ENCODE measurements at regions not wholly inside any gene's neighbourhood (a gene's known extent, or its start where the extent isn't known, plus 50 kb on each side); places are given as distances from the start of the nearest gene placed in this dataset.

- no peak for TF ChIP-seq CTCF (conservative IDR thresholded peaks at IDR 0.05; ENCODE audit: low read depth)
- H3K27ac ChIP-seq = no peak overlapping the region
- ChIA-PET CTCF (no interaction called here), POLR2A (ENCODE audit: low non-redundant PET) (no interaction called here)
- DNase-seq (ENCODE audit: low spot score) = no peak
Measured at GRCh38 chr14:41374092-41374491, 232.6 kb upstream of the LRFN5 start.

- TF ChIP-seq CTCF (conservative IDR thresholded peaks at IDR 0.05; ENCODE audit: low read depth) = no peak
- DNase-seq (ENCODE audit: low spot score) = peak; percentile 0
- H3K27ac ChIP-seq = no peak overlapping the region
- ChIA-PET POLR2A (ENCODE audit: low non-redundant PET) (no interaction called here), CTCF (interaction anchor here (0.6 kb wide), 1 partner anchor 442 kb away, joined by 3 read pairs; no protein-coding TSS in a partner anchor)
Measured at GRCh38 chr14:41362139-41362538, 244.5 kb upstream of the LRFN5 start.

GRCh38 chr14:41360126-41360525 is 246.6 kb upstream of the LRFN5 start:
- no peak overlapping the region for H3K27ac ChIP-seq
- TF ChIP-seq CTCF (conservative IDR thresholded peaks at IDR 0.05; ENCODE audit: low read depth) = no peak
- CTCF ChIA-PET = interaction anchor here (0.5 kb wide), 1 partner anchor 24 kb away, joined by 4 read pairs; no protein-coding TSS in a partner anchor
- POLR2A ChIA-PET (ENCODE audit: low non-redundant PET) = no interaction called here
- no peak for DNase-seq (ENCODE audit: low spot score)

- ChIA-PET POLR2A (ENCODE audit: low non-redundant PET) (no interaction called here), CTCF (no interaction called here)
- TF ChIP-seq CTCF (conservative IDR thresholded peaks at IDR 0.05; ENCODE audit: low read depth) = no peak
- no peak overlapping the region for H3K27ac ChIP-seq
- no peak for DNase-seq (ENCODE audit: low spot score)
Measured at GRCh38 chr14:41355866-41356265, 250.8 kb upstream of the LRFN5 start.

GRCh38 chr14:41350476-41350875 is 256.2 kb upstream of the LRFN5 start:
- DNase-seq (ENCODE audit: low spot score) = no peak
- ChIA-PET POLR2A (ENCODE audit: low non-redundant PET) (no interaction called here), CTCF (no interaction called here)
- no peak overlapping the region for H3K27ac ChIP-seq
- TF ChIP-seq CTCF (conservative IDR thresholded peaks at IDR 0.05; ENCODE audit: low read depth) = no peak

- ChIA-PET POLR2A (ENCODE audit: low non-redundant PET) (no interaction called here), CTCF (no interaction called here)
- no peak for DNase-seq (ENCODE audit: low spot score)
- no peak for TF ChIP-seq CTCF (conservative IDR thresholded peaks at IDR 0.05; ENCODE audit: low read depth)
- no peak overlapping the region for H3K27ac ChIP-seq
Measured at GRCh38 chr14:41349289-41349910, 257.3 kb upstream of the LRFN5 start.

Data from RWPE1 (cell line).